AG20443 (cell line): ENCODE measurements at regions not wholly inside any gene's neighbourhood (a gene's known extent, or its start where the extent isn't known, plus 50 kb on each side); places are given as distances from the start of the nearest gene placed in this dataset.

Experiments used
- DNase-seq: peaks from one replicate; pipeline ENCODE4 v3.0.0; 2012; ENCODE audit warnings: low spot score, mixed read lengths

GRCh38 chr13:88086577-88086976 lies 415.4 kb downstream of the SLITRK5 start:
- no peak for DNase-seq

- no peak for DNase-seq
These were observed 426.4 kb downstream of the SLITRK5 start for GRCh38 chr13:88097541-88097940.

- no peak for DNase-seq
These were observed 432.7 kb downstream of the SLITRK5 start for GRCh38 chr13:88103824-88104223.

GRCh38 chr13:88104576-88104975 lies 433.4 kb downstream of the SLITRK5 start:
- DNase-seq: no peak

GRCh38 chr13:88107570-88107969 lies 436.4 kb downstream of the SLITRK5 start:
- no peak for DNase-seq

- DNase-seq: no peak
These were observed 441.4 kb downstream of the SLITRK5 start for GRCh38 chr13:88112526-88112925.

GRCh38 chr13:88115976-88116375 lies 444.8 kb downstream of the SLITRK5 start:
- no peak for DNase-seq

GRCh38 chr13:88118952-88119351 lies 447.8 kb downstream of the SLITRK5 start:
- DNase-seq: no peak

GRCh38 chr13:88124142-88124541 lies 453.0 kb downstream of the SLITRK5 start:
- no peak for DNase-seq

GRCh38 chr13:88125055-88125454 lies 453.9 kb downstream of the SLITRK5 start:
- DNase-seq: no peak

- DNase-seq: no peak
These were observed 465.1 kb downstream of the SLITRK5 start for GRCh38 chr13:88136098-88136790.

GRCh38 chr13:88142653-88143052 lies 471.5 kb downstream of the SLITRK5 start:
- DNase-seq: no peak

GRCh38 chr13:88144580-88144979 lies 473.4 kb downstream of the SLITRK5 start:
- no peak for DNase-seq

GRCh38 chr13:88153353-88153752 lies 482.2 kb downstream of the SLITRK5 start:
- DNase-seq: no peak

GRCh38 chr13:88154001-88154400 lies 482.8 kb downstream of the SLITRK5 start:
- no peak for DNase-seq

GRCh38 chr13:88162076-88162702 lies 491.0 kb downstream of the SLITRK5 start:
- DNase-seq: no peak

- no peak for DNase-seq
These were observed 505.1 kb downstream of the SLITRK5 start for GRCh38 chr13:88176231-88176630.

GRCh38 chr13:88183440-88183839 lies 512.3 kb downstream of the SLITRK5 start:
- DNase-seq: no peak

GRCh38 chr13:88188986-88189385 lies 517.8 kb downstream of the SLITRK5 start:
- no peak for DNase-seq

GRCh38 chr13:88189728-88190127 lies 518.6 kb downstream of the SLITRK5 start:
- DNase-seq: no peak

GRCh38 chr13:88196106-88196505 lies 524.9 kb downstream of the SLITRK5 start:
- DNase-seq: no peak

GRCh38 chr13:88217372-88217771 lies 546.2 kb downstream of the SLITRK5 start:
- no peak for DNase-seq

GRCh38 chr13:88217883-88218282 lies 546.7 kb downstream of the SLITRK5 start:
- DNase-seq: no peak

- DNase-seq: no peak
These were observed 552.8 kb downstream of the SLITRK5 start for GRCh38 chr13:88223958-88224357.
